Upper lobe of right lung (tissue), 1 donor: ENCODE measurements at regions not wholly inside any gene's neighbourhood (a gene's known extent, or its start where the extent isn't known, plus 50 kb on each side); places are given as distances from the start of the nearest gene placed in this dataset.
A peak's percentile ranks its signal among the peaks of the same experiment; 100 is the strongest.

ENCODE experiments used
- ATAC-seq: fragments of 200-7000 bp; cut with Tn5 transposase; one replicate; pipeline ENCODE4 v1.9.1; 2020; ENCODE audit warnings: mild to moderate bottlenecking, moderate library complexity
- DNase-seq: peaks from one replicate; pipeline ENCODE4 v3.0.0-alpha.2; 2020
- H3K27ac ChIP-seq: fragments of 200-600 bp; one replicate; pipeline ENCODE4 v1.8.0; 2022
- H3K27me3 ChIP-seq: fragments of 200-600 bp; one replicate; pipeline ENCODE4 v1.8.0; 2022; ENCODE audit warnings: mild to moderate bottlenecking
- H3K36me3 ChIP-seq: fragments of 200-600 bp; one replicate; pipeline ENCODE4 v1.8.0; 2022
- H3K4me1 ChIP-seq: fragments of 200-600 bp; one replicate; pipeline ENCODE4 v1.8.0; 2022
- H3K4me3 ChIP-seq: fragments of 200-600 bp; one replicate; pipeline ENCODE4 v1.8.0; 2022; ENCODE audit warnings: mild to moderate bottlenecking
- H3K9me3 ChIP-seq: fragments of 200-600 bp; one replicate; pipeline ENCODE4 v1.8.0; 2022
- intact Hi-C: fragments of 100-400 bp; cut with DNase I; formaldehyde crosslinking; loops from one replicate; pipeline ENCODE4 v1.11.0; 2022
- TF ChIP-seq, protein P1 (sequence below): fragments of 200-600 bp; IDR thresholded peaks from one replicate; pipeline ENCODE4 v1.8.0; 2022; ENCODE audit warnings: antibody characterized with exemption
- donor health status: DM: no; HTN: yes; CAD: no; lungs with severe emphysema.

DNA sequence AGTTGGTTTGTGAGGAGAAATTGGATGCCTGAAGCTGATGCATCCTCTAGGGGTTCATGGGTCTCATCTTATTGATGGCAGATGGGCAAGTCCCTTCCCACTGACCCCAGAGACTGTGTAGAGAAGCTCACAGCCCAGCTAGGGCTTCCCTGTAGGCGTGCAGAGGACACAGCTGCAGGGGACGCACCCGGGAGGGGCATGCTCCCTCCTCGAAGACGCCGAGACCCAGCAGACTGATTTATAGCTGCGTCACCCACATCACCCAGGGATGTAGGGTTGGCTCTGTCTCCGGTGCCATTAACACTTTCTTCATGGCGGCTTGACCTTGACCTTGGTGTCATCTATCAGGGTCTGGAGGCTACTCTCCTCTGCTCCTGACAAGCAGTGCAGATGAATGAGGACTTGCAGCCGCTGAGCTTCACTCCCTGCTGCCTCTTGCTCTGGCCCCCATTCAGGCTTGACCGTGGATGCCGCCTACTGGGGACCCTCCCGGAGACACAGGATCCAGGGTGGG, 549.7 kb downstream of the TCERG1L start:
- H3K27me3 ChIP-seq, result no peaks in the 10 kb centered on the region

GRCh38 chr10:130762491-130762890, 549.0 kb downstream of the TCERG1L start:
- H3K27ac ChIP-seq, result no peak overlapping the region
- intact Hi-C loops, result no loop called here
- ATAC-seq (no peak), DNase-seq (peak; percentile 38)
- H3K4me3 ChIP-seq, result no peak overlapping the region
- TF ChIP-seq, protein P1, sequence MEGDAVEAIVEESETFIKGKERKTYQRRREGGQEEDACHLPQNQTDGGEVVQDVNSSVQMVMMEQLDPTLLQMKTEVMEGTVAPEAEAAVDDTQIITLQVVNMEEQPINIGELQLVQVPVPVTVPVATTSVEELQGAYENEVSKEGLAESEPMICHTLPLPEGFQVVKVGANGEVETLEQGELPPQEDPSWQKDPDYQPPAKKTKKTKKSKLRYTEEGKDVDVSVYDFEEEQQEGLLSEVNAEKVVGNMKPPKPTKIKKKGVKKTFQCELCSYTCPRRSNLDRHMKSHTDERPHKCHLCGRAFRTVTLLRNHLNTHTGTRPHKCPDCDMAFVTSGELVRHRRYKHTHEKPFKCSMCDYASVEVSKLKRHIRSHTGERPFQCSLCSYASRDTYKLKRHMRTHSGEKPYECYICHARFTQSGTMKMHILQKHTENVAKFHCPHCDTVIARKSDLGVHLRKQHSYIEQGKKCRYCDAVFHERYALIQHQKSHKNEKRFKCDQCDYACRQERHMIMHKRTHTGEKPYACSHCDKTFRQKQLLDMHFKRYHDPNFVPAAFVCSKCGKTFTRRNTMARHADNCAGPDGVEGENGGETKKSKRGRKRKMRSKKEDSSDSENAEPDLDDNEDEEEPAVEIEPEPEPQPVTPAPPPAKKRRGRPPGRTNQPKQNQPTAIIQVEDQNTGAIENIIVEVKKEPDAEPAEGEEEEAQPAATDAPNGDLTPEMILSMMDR, result no peak
- no peaks in the 10 kb centered on the region for H3K4me1 ChIP-seq
- H3K36me3 ChIP-seq, result no peaks in the 10 kb centered on the region
- H3K9me3 ChIP-seq, result no peaks in the 10 kb centered on the region
- no peaks in the 10 kb centered on the region for H3K27me3 ChIP-seq

More for the DNA sequence above, 549.7 kb downstream of the TCERG1L start:
- DNase-seq (peak; percentile 21), ATAC-seq (no peak)
- no peaks in the 10 kb centered on the region for H3K4me1 ChIP-seq
- no peak overlapping the region for H3K4me3 ChIP-seq
- intact Hi-C loops, result no loop called here
- TF ChIP-seq, protein P1, result no peak
- no peaks in the 10 kb centered on the region for H3K9me3 ChIP-seq
- H3K36me3 ChIP-seq, result no peaks in the 10 kb centered on the region
- H3K27ac ChIP-seq, result no peak overlapping the region

- no peak overlapping the region for H3K27ac ChIP-seq
- H3K27me3 ChIP-seq, result no peaks in the 10 kb centered on the region
- TF ChIP-seq, protein P1, result no peak
- no peaks in the 10 kb centered on the region for H3K4me1 ChIP-seq
- no peak overlapping the region for H3K4me3 ChIP-seq
- DNase-seq, result peak; percentile 4
- intact Hi-C loops, result no loop called here
- H3K36me3 ChIP-seq, result no peaks in the 10 kb centered on the region
- ATAC-seq, result no peak
- H3K9me3 ChIP-seq, result no peaks in the 10 kb centered on the region
These were observed 548.5 kb downstream of the TCERG1L start for GRCh38 chr10:130763071-130763470.

DNA sequence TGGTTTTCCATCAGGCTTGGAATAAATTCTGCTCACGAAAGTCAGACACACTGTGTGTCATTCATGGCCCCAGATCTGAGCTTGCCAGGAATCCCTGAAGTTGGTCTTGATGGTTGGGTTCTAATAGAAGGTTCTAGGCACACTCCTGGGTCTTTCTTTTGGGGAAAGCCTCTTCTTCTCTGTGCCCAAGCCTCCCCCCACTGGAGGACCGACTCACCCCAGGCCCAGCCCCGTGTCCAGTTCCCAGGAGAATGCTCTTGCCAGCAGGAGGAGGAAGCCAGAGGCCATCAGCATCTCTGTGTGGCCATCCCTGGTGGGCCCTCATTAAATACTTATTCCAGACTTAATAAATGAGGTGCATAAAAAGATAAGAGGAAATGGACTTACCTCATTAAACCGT, 548.0 kb downstream of the TCERG1L start:
- H3K27me3 ChIP-seq, result no peaks in the 10 kb centered on the region
- H3K27ac ChIP-seq, result no peak overlapping the region
- ATAC-seq (no peak), DNase-seq (peak; percentile 11)
- no peaks in the 10 kb centered on the region for H3K36me3 ChIP-seq
- H3K4me1 ChIP-seq, result no peaks in the 10 kb centered on the region
- TF ChIP-seq, protein P1, result no peak
- intact Hi-C loops, result no loop called here
- H3K9me3 ChIP-seq, result no peaks in the 10 kb centered on the region
- no peak overlapping the region for H3K4me3 ChIP-seq

DNA sequence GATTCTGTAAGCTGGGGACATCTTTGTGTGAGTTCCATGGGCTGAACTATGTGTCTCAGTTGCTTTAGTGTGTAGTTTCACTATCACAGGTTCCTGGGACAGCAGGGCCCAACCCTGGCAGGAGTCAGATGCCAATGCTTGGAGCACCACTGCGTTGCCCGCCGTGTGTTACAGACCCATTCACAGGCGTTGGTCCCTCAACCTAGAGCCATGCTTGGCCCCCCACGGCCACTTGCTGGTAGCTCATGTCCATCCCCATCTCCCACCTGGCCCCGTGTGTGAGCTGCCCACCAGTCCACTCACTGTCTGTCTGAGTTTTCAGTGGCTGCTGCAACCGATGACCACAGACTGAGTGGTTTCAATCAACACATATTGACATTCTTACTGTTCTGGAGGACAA, 546.9 kb downstream of the TCERG1L start:
- Histone ChIP-seq H3K9me3 (no peaks in the 10 kb centered on the region), H3K27me3 (no peaks in the 10 kb centered on the region), H3K27ac (no peak overlapping the region), H3K4me1 (no peaks in the 10 kb centered on the region), H3K4me3 (no peak overlapping the region), H3K36me3 (no peaks in the 10 kb centered on the region)
- TF ChIP-seq, protein P1, result no peak
- ATAC-seq (no peak), DNase-seq (peak; percentile 47)
- intact Hi-C loops, result no loop called here

- Histone ChIP-seq H3K36me3 (no peaks in the 10 kb centered on the region), H3K27ac (no peak overlapping the region), H3K9me3 (no peaks in the 10 kb centered on the region), H3K4me1 (no peaks in the 10 kb centered on the region), H3K4me3 (no peak overlapping the region), H3K27me3 (no peaks in the 10 kb centered on the region)
- TF ChIP-seq, protein P1, result no peak
- peak; percentile 43 for DNase-seq
- intact Hi-C loops, result no loop called here
- ATAC-seq, result no peak
These were observed 545.5 kb downstream of the TCERG1L start for GRCh38 chr10:130766071-130766470.
